GM23248 (cell line): ENCODE measurements at regions not wholly inside any gene's neighbourhood (a gene's known extent, or its start where the extent isn't known, plus 50 kb on each side); places are given as distances from the start of the nearest gene placed in this dataset.

ENCODE experiments used
- DNase-seq: peaks from one replicate; pipeline ENCODE4 v3.0.0-alpha.2; 2015
- H2AFZ ChIP-seq: fragments of 200-600 bp; sonication (generic); 2 replicates; pipeline ENCODE4 v1.6.1; 2016; ENCODE audit warnings: antibody characterized with exemption
- H3F3A ChIP-seq: fragments of 200-600 bp; sonication (generic); 2 replicates; pipeline ENCODE4 v1.6.1; 2016; ENCODE audit warnings: mild to moderate bottlenecking, antibody characterized with exemption, mixed run types; ENCODE audit not compliant: insufficient read depth
- H3K27ac ChIP-seq: fragments of 200-600 bp; sonication (generic); 2 replicates; pipeline ENCODE4 v1.5.1; 2016; ENCODE audit warnings: mild to moderate bottlenecking
- H3K27me3 ChIP-seq: fragments of 200-600 bp; sonication (generic); replicated peaks from 2 replicates; pipeline ENCODE4 v1.6.1; 2016; ENCODE audit warnings: mild to moderate bottlenecking; ENCODE audit not compliant: insufficient read depth
- H3K36me3 ChIP-seq: fragments of 200-600 bp; sonication (generic); 2 replicates; pipeline ENCODE4 v1.6.1; 2016; ENCODE audit warnings: low read depth, mild to moderate bottlenecking
- H3K4me1 ChIP-seq: fragments of 200-600 bp; sonication (generic); 2 replicates; pipeline ENCODE4 v1.6.1; 2016; ENCODE audit warnings: mild to moderate bottlenecking; ENCODE audit not compliant: insufficient read depth
- H3K4me2 ChIP-seq: fragments of 200-600 bp; sonication (generic); one replicate; pipeline ENCODE4 v1.6.1; 2016; ENCODE audit warnings: mild to moderate bottlenecking; ENCODE audit not compliant: unreplicated experiment
- H3K4me3 ChIP-seq: fragments of 200-600 bp; sonication (generic); 2 replicates; pipeline ENCODE4 v1.5.1; 2016; ENCODE audit warnings: mild to moderate bottlenecking
- H3K79me2 ChIP-seq: fragments of 200-600 bp; sonication (generic); 2 replicates; pipeline ENCODE4 v1.6.1; 2016; ENCODE audit warnings: mild to moderate bottlenecking; ENCODE audit not compliant: insufficient read depth
- H3K9ac ChIP-seq: fragments of 200-600 bp; sonication (generic); 2 replicates; pipeline ENCODE4 v1.6.1; 2016; ENCODE audit warnings: mild to moderate bottlenecking
- H3K9me2 ChIP-seq: fragments of 200-600 bp; sonication (generic); 2 replicates; pipeline ENCODE4 v1.6.1; 2016; ENCODE audit warnings: mixed run types, mild to moderate bottlenecking, moderate library complexity; ENCODE audit not compliant: insufficient read depth
- H3K9me3 ChIP-seq: fragments of 200-600 bp; sonication (generic); one replicate; pipeline ENCODE4 v1.6.1; 2017; ENCODE audit warnings: low read depth
- H4K20me1 ChIP-seq: fragments of 200-600 bp; sonication (generic); 2 replicates; pipeline ENCODE4 v1.6.0; 2016; ENCODE audit not compliant: insufficient read depth
- EZH2 ChIP-seq: fragments of 200-600 bp; sonication (generic); IDR thresholded peaks from 2 replicates; pipeline ENCODE4 v1.6.1; 2018; ENCODE audit warnings: antibody characterized with exemption, mild to moderate bottlenecking; ENCODE audit not compliant: insufficient read depth, poor library complexity, severe bottlenecking
- EZH2phosphoT487 ChIP-seq: fragments of 200-600 bp; sonication (generic); IDR thresholded peaks from 2 replicates; pipeline ENCODE4 v1.6.1; 2018; ENCODE audit warnings: antibody characterized with exemption, moderate library complexity, mild to moderate bottlenecking, low read depth; ENCODE audit not compliant: insufficient read depth
- WGBS, 2 experiments: methylation state at CpG; one replicate each; pipeline ENCODE4 v1.1.6; 2015 to 2017; ENCODE audit warnings: low lambda C conversion rate in 2 of 2, low coverage in 1 of 2; ENCODE audit errors: missing lambda C conversion rate in 2 of 2; 5-methylcytosine and 5-hydroxymethylcytosine counted together
- in situ Hi-C: fragments of 300-500 bp; cut with MboI; formaldehyde crosslinking; loops from 2 replicates; pipeline ENCODE4 v1.15.0; 2020

- TF ChIP-seq EZH2: no peak
- in situ Hi-C loops: no loop called here
- no peaks in the 10 kb centered on the region for H3K4me1 ChIP-seq
Observed at GRCh38 chr1:182259968-182260367, 131.6 kb downstream of the GLUL start.

GRCh38 chr1:182259229-182259872 lies 132.2 kb downstream of the GLUL start:
- no peaks in the 10 kb centered on the region for H3K9me2 ChIP-seq
- in situ Hi-C loops: no loop called here
- no peak overlapping the region for H3K4me2 ChIP-seq
- no peaks in the 10 kb centered on the region for H3K79me2 ChIP-seq
- H3K4me1 ChIP-seq: no peaks in the 10 kb centered on the region
- H3K36me3 ChIP-seq: no peaks in the 10 kb centered on the region
- H3K27me3 ChIP-seq: no peaks in the 10 kb centered on the region
- 0 out of 2 replicates have a peak, but pooled peaks cover 4% of the 10 kb centered on the region for H3F3A ChIP-seq
- TF ChIP-seq EZH2phosphoT487 (no peak), EZH2 (no peak)
- DNase-seq: peak; percentile 62
- H3K9me3 ChIP-seq: no peaks in the 10 kb centered on the region
- 14 to 15% methylated on average over 4 of the region's 4 CpGs for WGBS, 2 experiments
- H3K9ac ChIP-seq: no peak overlapping the region
- no peaks in the 10 kb centered on the region for H4K20me1 ChIP-seq
- H3K27ac ChIP-seq: no peak overlapping the region
- H3K4me3 ChIP-seq: no peak overlapping the region
- H2AFZ ChIP-seq: peak overlapping the region; percentile 11; the same call in 1 of the 2 replicates

More at GRCh38 chr1:182259968-182260367, 131.6 kb downstream of the GLUL start:
- Histone ChIP-seq H3K27me3 (no peaks in the 10 kb centered on the region), H3F3A (0 out of 2 replicates have a peak, but pooled peaks cover 4% of the 10 kb centered on the region), H3K4me2 (no peak overlapping the region), H3K36me3 (no peaks in the 10 kb centered on the region), H3K27ac (no peak overlapping the region), H3K9me2 (no peaks in the 10 kb centered on the region), H3K4me3 (no peak overlapping the region), H4K20me1 (no peaks in the 10 kb centered on the region), H3K79me2 (no peaks in the 10 kb centered on the region), H3K9ac (no peak overlapping the region), H3K9me3 (no peaks in the 10 kb centered on the region), H2AFZ (no peak overlapping the region)
- WGBS, 2 experiments: 88 to 93% methylated on average over 2 of the region's 2 CpGs
- no peak for DNase-seq

- no peak overlapping the region for H3K27ac ChIP-seq
- in situ Hi-C loops: no loop called here
- no peaks in the 10 kb centered on the region for H3K9me3 ChIP-seq
- H3K4me3 ChIP-seq: no peak overlapping the region
- no peaks in the 10 kb centered on the region for H3K9me2 ChIP-seq
- TF ChIP-seq EZH2: no peak
- no peak for TF ChIP-seq EZH2phosphoT487
- H3K4me2 ChIP-seq: no peak overlapping the region
- WGBS, 2 experiments: 78 to 79% methylated on average over 2 of the region's 2 CpGs
- H2AFZ ChIP-seq: no peak overlapping the region
- H4K20me1 ChIP-seq: no peaks in the 10 kb centered on the region
- H3F3A ChIP-seq: 0 out of 2 replicates have a peak, but pooled peaks cover 4% of the 10 kb centered on the region
- H3K4me1 ChIP-seq: no peaks in the 10 kb centered on the region
- no peak overlapping the region for H3K9ac ChIP-seq
- DNase-seq: no peak
- H3K36me3 ChIP-seq: no peaks in the 10 kb centered on the region
- H3K27me3 ChIP-seq: no peaks in the 10 kb centered on the region
- H3K79me2 ChIP-seq: no peaks in the 10 kb centered on the region
Observed at GRCh38 chr1:182257369-182258063, 134.1 kb downstream of the GLUL start.

- H3F3A ChIP-seq: 0 out of 2 replicates have a peak, but pooled peaks cover 4% of the 10 kb centered on the region
- no peaks in the 10 kb centered on the region for H3K36me3 ChIP-seq
- H3K79me2 ChIP-seq: no peaks in the 10 kb centered on the region
- no peaks in the 10 kb centered on the region for H3K9me2 ChIP-seq
- H2AFZ ChIP-seq: no peak overlapping the region
- WGBS, 2 experiments: 86 to 87% methylated on average over 4 of the region's 4 CpGs
- H3K4me2 ChIP-seq: no peak overlapping the region
- no peaks in the 10 kb centered on the region for H4K20me1 ChIP-seq
- no peaks in the 10 kb centered on the region for H3K4me1 ChIP-seq
- H3K27me3 ChIP-seq: no peaks in the 10 kb centered on the region
- no peak overlapping the region for H3K9ac ChIP-seq
- no peaks in the 10 kb centered on the region for H3K9me3 ChIP-seq
- no peak for TF ChIP-seq EZH2phosphoT487
- no peak for TF ChIP-seq EZH2
- DNase-seq: no peak
- H3K27ac ChIP-seq: no peak overlapping the region
- in situ Hi-C loops: no loop called here
- no peak overlapping the region for H3K4me3 ChIP-seq
Observed at GRCh38 chr1:182256931-182257330, 134.7 kb downstream of the GLUL start.
